ENCODE measurements at regions not wholly inside any gene's neighbourhood (a gene's known extent, or its start where the extent isn't known, plus 50 kb on each side); places are given as distances from the start of the nearest gene placed in this dataset.
A peak's percentile ranks its signal among the peaks of the same experiment; 100 is the strongest.

GRCh38 chr11:10629411-10630002 lies 61.0 kb upstream of the LYVE1 start:
- Mint-ChIP-seq H3K4me1 (ENCODE audit: unreplicated experiment) (no peaks in the 10 kb centered on the region), H3K36me3 (ENCODE audit: unreplicated experiment) (peaks cover 24% of the 10 kb centered on the region), H3K27ac (ENCODE audit: unreplicated experiment) (no peak overlapping the region), H3K27me3 (ENCODE audit: unreplicated experiment) (no peaks in the 10 kb centered on the region), H3K4me3 (ENCODE audit: unreplicated experiment) (no peak overlapping the region), H3K9me3 (ENCODE audit: unreplicated experiment) (no peaks in the 10 kb centered on the region)
- no peak for TF ChIP-seq CTCF (IDR thresholded peaks at IDR 0.05)
- DNase-seq (ENCODE audit: extremely low spot score, unreplicated experiment): peak; percentile 71

GRCh38 chr11:10628508-10629236 lies 60.2 kb upstream of the LYVE1 start:
- H3K4me1 Mint-ChIP-seq (ENCODE audit: unreplicated experiment): no peaks in the 10 kb centered on the region
- TF ChIP-seq CTCF (IDR thresholded peaks at IDR 0.05): no peak
- H3K36me3 Mint-ChIP-seq (ENCODE audit: unreplicated experiment): peaks cover 22% of the 10 kb centered on the region
- no peaks in the 10 kb centered on the region for H3K27me3 Mint-ChIP-seq (ENCODE audit: unreplicated experiment)
- no peak overlapping the region for H3K4me3 Mint-ChIP-seq (ENCODE audit: unreplicated experiment)
- H3K9me3 Mint-ChIP-seq (ENCODE audit: unreplicated experiment): no peaks in the 10 kb centered on the region
- peak; percentile 77 for DNase-seq (ENCODE audit: extremely low spot score, unreplicated experiment)
- H3K27ac Mint-ChIP-seq (ENCODE audit: unreplicated experiment): no peak overlapping the region

- peak; percentile 73 for DNase-seq (ENCODE audit: extremely low spot score, unreplicated experiment)
- H3K4me3 Mint-ChIP-seq (ENCODE audit: unreplicated experiment): no peak overlapping the region
- peaks cover 23% of the 10 kb centered on the region for H3K36me3 Mint-ChIP-seq (ENCODE audit: unreplicated experiment)
- H3K27me3 Mint-ChIP-seq (ENCODE audit: unreplicated experiment): no peaks in the 10 kb centered on the region
- no peaks in the 10 kb centered on the region for H3K4me1 Mint-ChIP-seq (ENCODE audit: unreplicated experiment)
- no peak for TF ChIP-seq CTCF (IDR thresholded peaks at IDR 0.05)
- H3K9me3 Mint-ChIP-seq (ENCODE audit: unreplicated experiment): no peaks in the 10 kb centered on the region
- no peak overlapping the region for H3K27ac Mint-ChIP-seq (ENCODE audit: unreplicated experiment)
Measured at GRCh38 chr11:10627816-10628215, 59.4 kb upstream of the LYVE1 start.

GRCh38 chr11:10627291-10627690 lies 58.8 kb upstream of the LYVE1 start:
- no peak for TF ChIP-seq CTCF (IDR thresholded peaks at IDR 0.05)
- no peaks in the 10 kb centered on the region for H3K9me3 Mint-ChIP-seq (ENCODE audit: unreplicated experiment)
- H3K27me3 Mint-ChIP-seq (ENCODE audit: unreplicated experiment): no peaks in the 10 kb centered on the region
- H3K4me1 Mint-ChIP-seq (ENCODE audit: unreplicated experiment): no peaks in the 10 kb centered on the region
- peak; percentile 77 for DNase-seq (ENCODE audit: extremely low spot score, unreplicated experiment)
- no peak overlapping the region for H3K27ac Mint-ChIP-seq (ENCODE audit: unreplicated experiment)
- H3K36me3 Mint-ChIP-seq (ENCODE audit: unreplicated experiment): peaks cover 23% of the 10 kb centered on the region
- no peak overlapping the region for H3K4me3 Mint-ChIP-seq (ENCODE audit: unreplicated experiment)

GRCh38 chr11:10625982-10626311 lies 57.5 kb upstream of the LYVE1 start:
- Mint-ChIP-seq H3K27ac (ENCODE audit: unreplicated experiment) (no peak overlapping the region), H3K27me3 (ENCODE audit: unreplicated experiment) (no peaks in the 10 kb centered on the region), H3K4me1 (ENCODE audit: unreplicated experiment) (no peaks in the 10 kb centered on the region), H3K4me3 (ENCODE audit: unreplicated experiment) (no peak overlapping the region), H3K9me3 (ENCODE audit: unreplicated experiment) (no peaks in the 10 kb centered on the region), H3K36me3 (ENCODE audit: unreplicated experiment) (peaks cover 16% of the 10 kb centered on the region)
- DNase-seq (ENCODE audit: extremely low spot score, unreplicated experiment): no peak
- no peak for TF ChIP-seq CTCF (IDR thresholded peaks at IDR 0.05)
